ENCODE measurements at regions not wholly inside any gene's neighbourhood (a gene's known extent, or its start where the extent isn't known, plus 50 kb on each side); places are given as distances from the start of the nearest gene placed in this dataset.

GRCh38 chr7:45515346-45515745 is 58.8 kb upstream of the ADCY1 start:
- no peak for TF ChIP-seq CTCF (conservative IDR thresholded peaks at IDR 0.05; ENCODE audit: low read depth, low read length)
- DNase-seq (ENCODE audit: low read depth) = no peak
- H3K4me3 ChIP-seq (ENCODE audit: low read depth, low read length) = no peak overlapping the region
